ENCODE measurements at regions not wholly inside any gene's neighbourhood (a gene's known extent, or its start where the extent isn't known, plus 50 kb on each side); places are given as distances from the start of the nearest gene placed in this dataset.

GRCh38 chr2:107418708-107419107 is 408.0 kb upstream of the RGPD4 start:
- TF ChIP-seq CTCF (IDR thresholded peaks at IDR 0.05) (no peak), POLR2A (IDR thresholded peaks at IDR 0.05) (no peak)
